HG03280 (cell line): ENCODE measurements at regions not wholly inside any gene's neighbourhood (a gene's known extent, or its start where the extent isn't known, plus 50 kb on each side); places are given as distances from the start of the nearest gene placed in this dataset.

Source experiments
- ATAC-seq: cut with Tn5 transposase; IDR thresholded peaks from one replicate; pipeline ENCODE4 v1.9.1; 2021; ENCODE audit warnings: mild to moderate bottlenecking, moderate library complexity; ENCODE audit not compliant: unreplicated experiment

DNA sequence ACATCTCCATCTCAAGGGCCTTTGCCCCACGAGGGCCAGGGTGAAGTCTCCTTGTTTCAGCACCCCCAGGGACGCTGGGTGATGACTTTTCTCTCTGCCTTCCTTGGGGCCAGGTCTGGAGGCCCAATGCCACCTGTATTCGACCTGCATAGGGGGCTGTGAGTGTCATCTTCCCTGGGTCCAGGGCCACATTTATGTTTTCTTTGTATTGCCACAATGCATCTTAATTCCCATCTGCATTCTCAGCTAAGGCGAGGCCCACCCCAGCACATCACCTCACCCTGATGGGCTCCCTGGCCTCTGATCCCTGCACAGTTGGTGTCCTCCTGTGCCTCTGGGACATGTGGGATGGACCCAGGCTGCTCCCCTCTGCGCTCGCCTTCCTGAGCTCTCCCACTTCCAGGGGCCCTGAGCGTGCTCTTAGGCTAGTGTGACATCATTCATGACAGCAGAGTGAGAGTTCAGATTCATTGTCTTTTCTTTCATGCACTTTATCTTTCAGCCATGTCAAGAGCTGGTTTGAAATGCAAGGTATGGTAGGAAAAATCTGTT is 122.0 kb upstream of the COPS8 start:
- no peak for ATAC-seq

- ATAC-seq: no peak
Observed at GRCh38 chr2:236964291-236964690, 121.4 kb upstream of the COPS8 start.

- ATAC-seq: no peak
Observed at GRCh38 chr2:236965021-236965840, 120.5 kb upstream of the COPS8 start.

DNA sequence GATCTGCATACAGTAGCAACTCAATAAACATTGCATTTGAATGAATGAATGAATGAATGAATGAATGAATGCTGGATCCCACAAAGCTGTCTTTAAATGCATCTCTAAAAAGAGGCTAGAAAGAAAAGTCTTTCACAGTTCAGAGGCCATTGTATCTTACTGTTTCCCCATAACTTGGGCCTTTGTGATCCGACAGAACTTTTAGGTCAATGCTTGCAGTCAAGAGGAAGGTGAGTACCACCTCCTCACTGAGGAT is 119.9 kb upstream of the COPS8 start:
- no peak for ATAC-seq

- no peak for ATAC-seq
Observed at GRCh38 chr2:236967499-236967783, 118.2 kb upstream of the COPS8 start.

DNA sequence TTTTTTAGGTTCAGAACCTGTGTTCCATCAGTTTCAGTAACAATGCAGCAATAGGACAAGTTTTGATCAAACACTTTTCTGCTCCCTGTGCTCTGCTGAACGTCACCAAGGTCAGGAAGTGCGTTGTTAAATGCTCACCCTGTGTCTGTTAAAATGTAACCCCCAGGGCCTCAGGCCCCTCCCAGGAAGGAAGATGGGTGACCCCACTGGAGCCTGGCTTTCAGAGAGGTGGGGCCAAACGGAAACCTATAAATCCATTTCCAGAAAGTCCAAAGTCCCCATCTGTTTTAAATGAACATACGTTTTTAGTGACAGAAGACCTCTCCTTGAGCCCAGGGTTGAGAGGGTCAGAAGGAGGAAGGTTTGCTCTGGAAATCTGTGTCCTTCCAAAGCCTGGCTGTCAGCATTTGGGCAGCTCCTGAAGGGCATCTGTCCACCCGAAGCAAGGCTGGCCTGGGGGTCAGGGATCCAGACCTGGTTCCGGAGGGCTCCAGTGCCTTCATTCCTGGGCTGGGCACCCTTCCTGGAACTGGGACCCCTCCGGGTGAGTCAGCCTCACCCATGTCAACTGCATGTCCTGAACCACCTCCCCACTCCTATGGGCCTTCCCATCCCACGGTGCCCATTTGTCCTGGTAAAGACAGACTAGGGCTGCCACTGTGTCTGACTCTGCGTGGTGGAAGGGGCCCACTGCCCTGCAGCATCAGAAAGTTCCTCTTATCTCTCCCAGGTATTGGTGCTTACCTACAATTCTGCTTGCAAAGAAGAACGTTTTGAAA is 117.4 kb upstream of the COPS8 start:
- ATAC-seq: no peak

GRCh38 chr2:236968880-236969534 is 116.7 kb upstream of the COPS8 start:
- no peak for ATAC-seq

GRCh38 chr2:236969767-236970655 is 115.7 kb upstream of the COPS8 start:
- ATAC-seq: no peak

DNA sequence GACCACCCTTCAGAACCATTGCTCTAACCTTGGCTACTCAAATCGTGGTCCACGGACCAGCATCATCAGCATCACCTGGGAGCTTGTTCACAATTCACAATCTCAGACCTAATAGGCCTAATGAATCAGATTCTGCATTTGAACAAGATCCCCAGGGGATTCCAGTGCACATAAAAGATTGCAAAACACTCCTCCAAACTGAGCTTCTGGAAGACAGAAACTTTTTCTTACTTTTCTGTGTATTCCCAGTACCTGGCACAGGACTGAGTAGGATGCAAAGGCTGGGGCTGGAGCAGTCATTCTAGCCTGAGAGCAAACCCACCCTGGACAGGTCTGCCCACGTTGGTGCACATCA is 115.1 kb upstream of the COPS8 start:
- ATAC-seq: no peak

DNA sequence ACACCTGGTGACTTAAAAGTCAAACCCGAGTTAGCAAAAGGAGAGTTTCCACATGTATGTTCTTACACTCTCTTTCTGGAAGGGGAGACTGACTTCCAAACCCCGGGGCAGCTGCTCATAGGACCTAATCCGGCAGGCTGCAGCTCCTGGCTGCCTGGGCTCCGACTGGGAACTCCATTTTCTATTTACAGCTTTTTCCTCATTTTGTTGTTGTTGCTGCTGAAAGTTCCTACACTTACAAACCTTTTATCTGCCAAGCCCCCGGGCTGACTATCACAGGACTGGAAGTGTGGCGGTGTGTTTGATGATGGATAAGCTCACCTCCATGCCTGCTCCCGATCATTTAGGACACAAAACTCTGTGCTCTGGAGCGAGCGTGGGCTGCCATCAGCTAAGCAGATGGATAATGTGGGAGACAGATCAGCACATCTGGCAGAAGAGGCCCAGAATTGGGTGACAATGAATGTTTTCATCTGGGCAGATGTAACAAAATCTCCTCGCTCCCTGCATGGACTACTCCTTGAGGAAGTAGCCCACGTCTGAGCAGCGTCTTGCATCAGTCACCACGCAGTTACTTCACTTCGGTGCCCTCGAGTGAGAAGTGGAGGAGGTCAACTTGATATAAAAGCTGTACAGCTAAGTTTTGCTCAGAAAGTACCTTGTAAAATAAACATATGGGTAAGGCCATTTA is 114.4 kb upstream of the COPS8 start:
- ATAC-seq: no peak

- ATAC-seq: no peak
Observed at GRCh38 chr2:236971919-236972381, 113.7 kb upstream of the COPS8 start.

GRCh38 chr2:236972491-236973342 is 113.0 kb upstream of the COPS8 start:
- no peak for ATAC-seq

DNA sequence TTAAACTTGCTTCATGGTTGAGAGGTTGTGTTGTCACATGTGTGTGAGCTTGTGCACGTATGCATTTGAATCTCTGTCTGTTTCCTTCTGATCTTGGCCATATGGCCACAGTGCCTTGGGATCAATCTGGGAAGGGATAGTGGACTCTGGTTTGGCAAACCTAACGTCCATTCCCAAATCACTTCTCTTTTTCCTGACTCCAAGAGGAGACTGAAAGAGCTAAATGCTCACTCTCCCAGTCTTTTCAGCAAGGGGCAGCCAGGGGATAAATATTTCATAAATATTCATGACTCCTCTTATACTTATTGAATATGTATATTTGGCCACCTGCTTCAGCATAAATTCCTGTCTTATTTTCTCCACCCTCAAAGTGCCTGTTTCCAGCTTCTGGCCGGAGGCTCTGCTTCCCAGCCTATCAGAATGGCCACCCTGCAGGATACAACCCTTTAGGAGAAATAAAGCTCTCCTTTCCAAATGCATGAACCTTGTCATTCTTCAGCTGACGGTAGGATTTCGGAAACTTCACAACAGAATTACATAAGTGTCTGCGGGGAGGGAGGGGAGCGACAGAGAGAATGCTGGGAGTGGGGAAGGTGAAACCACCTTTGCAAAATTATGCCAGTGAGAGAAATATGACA is 112.2 kb upstream of the COPS8 start:
- ATAC-seq: no peak

GRCh38 chr2:236974148-236974547 is 111.5 kb upstream of the COPS8 start:
- ATAC-seq: no peak

- ATAC-seq: no peak
Observed at GRCh38 chr2:236974752-236975151, 110.9 kb upstream of the COPS8 start.

DNA sequence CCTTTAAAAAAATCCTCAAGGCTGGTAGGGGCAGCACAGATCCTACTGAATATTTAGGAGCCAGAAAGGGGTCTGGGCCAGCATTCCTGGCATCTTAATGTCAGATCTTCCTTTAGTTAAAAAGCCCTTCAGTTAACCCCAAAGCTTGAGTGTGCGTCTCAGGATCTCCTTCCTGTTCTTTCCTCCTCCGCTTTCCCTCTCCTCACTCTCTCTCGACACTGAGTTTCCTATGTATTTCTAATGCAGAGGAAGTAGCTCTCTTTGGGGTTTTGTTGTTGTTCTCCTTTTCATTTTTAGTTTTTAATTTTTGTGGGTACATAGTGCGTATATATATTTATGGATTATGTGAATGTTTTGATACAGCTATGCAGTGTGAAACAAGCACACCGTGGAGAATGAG is 109.9 kb upstream of the COPS8 start:
- ATAC-seq: no peak

- no peak for ATAC-seq
Observed at GRCh38 chr2:236976266-236977062, 109.2 kb upstream of the COPS8 start.
